Astrocyte (in vitro differentiated cells and primary cell): ENCODE measurements at regions not wholly inside any gene's neighbourhood (a gene's known extent, or its start where the extent isn't known, plus 50 kb on each side); places are given as distances from the start of the nearest gene placed in this dataset.

ENCODE experiments used
- EZH2 ChIP-seq: IDR thresholded peaks from 2 replicates; pipeline ENCODE4 v1.6.1; 2012; ENCODE audit warnings: mild to moderate bottlenecking, low read length, inconsistent platforms; ENCODE audit not compliant: insufficient read depth
- TF ChIP-seq, protein P1 (sequence below): IDR thresholded peaks from 2 replicates; pipeline ENCODE4 v1.5.1; 2011; ENCODE audit warnings: low read depth, mild to moderate bottlenecking, inconsistent platforms, low read length, moderate library complexity; ENCODE audit not compliant: insufficient read depth

DNA sequence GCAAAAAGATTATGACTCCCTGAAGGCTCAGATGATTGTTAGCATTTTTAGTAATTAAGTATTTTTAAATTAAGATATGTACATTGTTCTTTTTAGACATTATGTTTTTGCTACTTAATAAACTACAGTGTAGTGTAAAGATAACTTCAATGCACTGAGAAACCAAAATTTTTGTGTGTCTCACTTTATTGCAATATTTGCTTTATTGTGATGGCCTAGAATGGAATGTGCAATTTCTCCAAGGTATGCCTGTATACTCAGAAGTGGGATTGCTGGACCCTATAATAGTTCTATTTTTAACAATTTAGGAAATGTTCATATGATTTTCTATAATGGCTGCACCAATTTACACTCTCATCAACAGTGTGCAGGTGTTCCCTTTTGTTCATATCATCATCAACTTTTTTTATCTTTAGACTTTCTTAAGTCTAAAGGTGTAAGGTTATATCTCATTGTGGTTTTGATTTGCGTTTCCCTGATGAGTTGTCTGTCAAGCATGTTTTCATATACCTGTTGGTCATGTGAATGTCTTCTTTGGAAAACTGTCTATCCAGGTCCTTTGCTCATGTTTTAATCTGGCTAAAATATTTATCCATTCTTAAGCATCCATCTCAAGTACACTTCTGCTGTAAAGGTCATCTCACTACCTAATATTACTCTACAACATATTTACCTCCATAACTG, 1323.5 kb upstream of the LRRTM3 start:
- no peak for TF ChIP-seq EZH2
- TF ChIP-seq, protein P1, sequence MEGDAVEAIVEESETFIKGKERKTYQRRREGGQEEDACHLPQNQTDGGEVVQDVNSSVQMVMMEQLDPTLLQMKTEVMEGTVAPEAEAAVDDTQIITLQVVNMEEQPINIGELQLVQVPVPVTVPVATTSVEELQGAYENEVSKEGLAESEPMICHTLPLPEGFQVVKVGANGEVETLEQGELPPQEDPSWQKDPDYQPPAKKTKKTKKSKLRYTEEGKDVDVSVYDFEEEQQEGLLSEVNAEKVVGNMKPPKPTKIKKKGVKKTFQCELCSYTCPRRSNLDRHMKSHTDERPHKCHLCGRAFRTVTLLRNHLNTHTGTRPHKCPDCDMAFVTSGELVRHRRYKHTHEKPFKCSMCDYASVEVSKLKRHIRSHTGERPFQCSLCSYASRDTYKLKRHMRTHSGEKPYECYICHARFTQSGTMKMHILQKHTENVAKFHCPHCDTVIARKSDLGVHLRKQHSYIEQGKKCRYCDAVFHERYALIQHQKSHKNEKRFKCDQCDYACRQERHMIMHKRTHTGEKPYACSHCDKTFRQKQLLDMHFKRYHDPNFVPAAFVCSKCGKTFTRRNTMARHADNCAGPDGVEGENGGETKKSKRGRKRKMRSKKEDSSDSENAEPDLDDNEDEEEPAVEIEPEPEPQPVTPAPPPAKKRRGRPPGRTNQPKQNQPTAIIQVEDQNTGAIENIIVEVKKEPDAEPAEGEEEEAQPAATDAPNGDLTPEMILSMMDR: no peak
